Colonic mucosa (tissue), 4 donors: ENCODE measurements at regions not wholly inside any gene's neighbourhood (a gene's known extent, or its start where the extent isn't known, plus 50 kb on each side); places are given as distances from the start of the nearest gene placed in this dataset.

Experiments
- DNase-seq: peaks from one replicate; pipeline ENCODE4 v3.0.0-alpha.2; 2020
- H3K27ac ChIP-seq: fragments of 200-600 bp; one replicate; pipeline ENCODE4 v1.8.0; 2021
- H3K27me3 ChIP-seq: fragments of 200-600 bp; one replicate; pipeline ENCODE4 v1.8.0; 2021
- H3K36me3 ChIP-seq: fragments of 200-600 bp; one replicate; pipeline ENCODE4 v1.8.0; 2021
- H3K4me1 ChIP-seq: fragments of 200-600 bp; one replicate; pipeline ENCODE4 v1.8.0; 2021; ENCODE audit warnings: mild to moderate bottlenecking
- H3K4me3 ChIP-seq: fragments of 200-600 bp; one replicate; pipeline ENCODE4 v1.8.0; 2021
- H3K9ac ChIP-seq, 2 donors: one replicate each; pipeline ENCODE4 v1.7.0; 2013; ENCODE audit warnings: control low read depth in 2 of 2, low read depth in 2 of 2, low read length in 2 of 2
- H3K9me3 ChIP-seq: fragments of 200-600 bp; one replicate; pipeline ENCODE4 v1.8.0; 2021
- CTCF ChIP-seq: fragments of 200-600 bp; IDR thresholded peaks from one replicate; pipeline ENCODE4 v1.8.0; 2022; ENCODE audit warnings: antibody characterized with exemption, mild to moderate bottlenecking
- intact Hi-C: fragments of 100-400 bp; cut with DNase I; formaldehyde crosslinking; loops from one replicate; pipeline ENCODE4 v1.14.1; 2022
- donor health status: healthy.
- donor health status: DM: no; HTN: no; CAD: no.
- donor health status: DM: no; HTN: no; CAD: no.

GRCh38 chr2:88239781-88240180 is 69.6 kb downstream of the THNSL2 start:
- DNase-seq: no peak
- Histone ChIP-seq H3K36me3 (no peaks in the 10 kb centered on the region), H3K27me3 (no peaks in the 10 kb centered on the region), H3K4me1 (no peaks in the 10 kb centered on the region), H3K27ac (no peak overlapping the region), H3K9me3 (no peaks in the 10 kb centered on the region), H3K9ac (no peak overlapping the region), H3K4me3 (no peak overlapping the region)
- no peak for TF ChIP-seq CTCF
- intact Hi-C loops: no loop called here

DNA sequence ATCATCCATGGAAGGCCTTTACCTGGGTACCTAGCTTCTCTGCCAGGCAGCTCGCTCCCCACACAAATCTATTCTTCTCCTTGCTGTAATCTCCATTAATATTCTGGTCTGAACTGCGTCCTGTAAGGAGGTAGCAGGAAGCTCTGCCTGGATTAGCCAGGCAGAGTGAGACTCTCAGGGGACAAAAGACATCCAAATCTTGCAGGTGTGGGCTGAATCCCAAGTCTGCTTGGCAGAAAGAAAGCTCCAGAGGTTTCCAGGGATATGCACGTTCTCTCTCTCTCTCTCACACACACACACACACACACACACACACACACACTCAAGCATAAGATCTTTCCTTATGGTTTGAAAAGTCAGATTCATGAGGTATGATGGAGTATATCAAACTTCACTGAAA is 66.5 kb downstream of the THNSL2 start:
- intact Hi-C loops: no loop called here
- no peak for TF ChIP-seq CTCF
- H3K4me3 ChIP-seq: no peak overlapping the region
- H3K36me3 ChIP-seq: no peaks in the 10 kb centered on the region
- H3K27me3 ChIP-seq: no peaks in the 10 kb centered on the region
- no peak for DNase-seq
- no peak overlapping the region for H3K9ac ChIP-seq
- H3K27ac ChIP-seq: no peak overlapping the region
- H3K9me3 ChIP-seq: no peaks in the 10 kb centered on the region
- no peaks in the 10 kb centered on the region for H3K4me1 ChIP-seq
